GM12865 (cell line): ENCODE measurements at regions not wholly inside any gene's neighbourhood (a gene's known extent, or its start where the extent isn't known, plus 50 kb on each side); places are given as distances from the start of the nearest gene placed in this dataset.

Experiments
- DNase-seq: peaks from one replicate; pipeline ENCODE4 v3.0.0; 2010; ENCODE audit warnings: low read depth
- H3K4me3 ChIP-seq: 2 replicates; pipeline ENCODE4 v1.5.1; 2011; ENCODE audit warnings: mild to moderate bottlenecking, low read depth, low read length, control low read depth
- CTCF ChIP-seq: IDR thresholded peaks from 2 replicates; pipeline ENCODE4 v1.5.1; 2011; ENCODE audit warnings: low read length, control low read depth, low read depth, inconsistent platforms; ENCODE audit not compliant: insufficient read depth; ENCODE audit errors: missing control alignments

- no peak overlapping the region for H3K4me3 ChIP-seq
- DNase-seq: no peak
- TF ChIP-seq CTCF: no peak
These were observed 62.3 kb upstream of the SPRY4 start for GRCh38 chr5:142387024-142387682.

GRCh38 chr5:142386137-142387023 is 61.6 kb upstream of the SPRY4 start:
- H3K4me3 ChIP-seq: no peak overlapping the region
- no peak for DNase-seq
- no peak for TF ChIP-seq CTCF

GRCh38 chr5:142385194-142385593 is 60.4 kb upstream of the SPRY4 start:
- no peak overlapping the region for H3K4me3 ChIP-seq
- TF ChIP-seq CTCF: no peak
- DNase-seq: no peak

- DNase-seq: no peak
- no peak overlapping the region for H3K4me3 ChIP-seq
- TF ChIP-seq CTCF: no peak
These were observed 59.2 kb upstream of the SPRY4 start for GRCh38 chr5:142384014-142384413.

GRCh38 chr5:142382186-142382585 is 57.4 kb upstream of the SPRY4 start:
- no peak overlapping the region for H3K4me3 ChIP-seq
- DNase-seq: no peak
- no peak for TF ChIP-seq CTCF

GRCh38 chr5:142378737-142379634 is 54.2 kb upstream of the SPRY4 start:
- DNase-seq: peak; percentile 30
- no peak overlapping the region for H3K4me3 ChIP-seq
- no peak for TF ChIP-seq CTCF
